IMR-90 (cell line): ENCODE measurements at regions not wholly inside any gene's neighbourhood (a gene's known extent, or its start where the extent isn't known, plus 50 kb on each side); places are given as distances from the start of the nearest gene placed in this dataset.

Experiments
- ATAC-seq: fragments of 200-7000 bp; cut with Tn5 transposase; 2 replicates; pipeline ENCODE4 v1.9.1; 2020; ENCODE audit warnings: low read depth, mild to moderate bottlenecking, moderate library complexity
- BruUV-seq: library from RNA; stranded (reverse); fragments of 400-500 nt; replicated peaks from 2 replicates; lab custom pipeline; 2021; lab: Mats Ljungman, UMichigan
- CTCF ChIA-PET: fragments of 300-600 bp; formaldehyde crosslinking; extraction: SDS; loops from one replicate; lab custom pipeline; 2021; ENCODE audit warnings: antibody characterized with exemption; lab: Yijun Ruan, JAX
- POLR2A ChIA-PET: fragments of 300-600 bp; sonication (Branson Sonifier 250); formaldehyde crosslinking; loops from one replicate; lab custom pipeline; 2022; ENCODE audit warnings: antibody characterized with exemption; ENCODE audit not compliant: unreplicated experiment; lab: Charles Lee
- DNase-seq: peaks from one replicate; pipeline ENCODE4 v3.0.0; 2013
- H2AFZ ChIP-seq: replicated peaks from 2 replicates; pipeline ENCODE3; 2013; ENCODE audit warnings: low read length, mild to moderate bottlenecking; ENCODE audit not compliant: poor library complexity
- H2AK5ac ChIP-seq: 2 replicates; pipeline ENCODE4 v1.6.1; 2013; ENCODE audit warnings: low read depth, low read length, inconsistent platforms
- H2AK9ac ChIP-seq: replicated peaks from 2 replicates; pipeline ENCODE3; 2013; ENCODE audit warnings: mild to moderate bottlenecking, low read depth, low read length, moderate library complexity; ENCODE audit not compliant: poor library complexity
- H2BK120ac ChIP-seq: 2 replicates; pipeline ENCODE4 v1.6.1; 2013; ENCODE audit warnings: low read depth, low read length, inconsistent platforms
- H2BK15ac ChIP-seq: 3 replicates; pipeline ENCODE4 v1.6.1; 2013; ENCODE audit warnings: low read depth, low read length, inconsistent platforms
- H2BK20ac ChIP-seq: 2 replicates; pipeline ENCODE4 v1.6.1; 2013; ENCODE audit warnings: low read depth, mild to moderate bottlenecking, inconsistent platforms, low read length, moderate library complexity
- H2BK5ac ChIP-seq: 2 replicates; pipeline ENCODE4 v1.6.1; 2013; ENCODE audit warnings: mild to moderate bottlenecking, low read depth, low read length, inconsistent platforms; ENCODE audit not compliant: poor library complexity, severe bottlenecking
- H3K14ac ChIP-seq: replicated peaks from 2 replicates; pipeline ENCODE4 v1.6.1; 2013; ENCODE audit warnings: low read depth, low read length, inconsistent platforms
- H3K18ac ChIP-seq: 2 replicates; pipeline ENCODE4 v1.6.1; 2013; ENCODE audit warnings: low read depth, low read length, control low read depth
- H3K23ac ChIP-seq: 2 replicates; pipeline ENCODE4 v1.6.1; 2013; ENCODE audit warnings: low read depth, low read length, inconsistent platforms
- H3K27ac ChIP-seq: 2 replicates; pipeline ENCODE4 v1.5.1; 2013; ENCODE audit warnings: mild to moderate bottlenecking, control low read depth, low read length; ENCODE audit not compliant: insufficient read depth
- H3K27me3 ChIP-seq: 2 replicates; pipeline ENCODE4 v1.6.1; 2013; ENCODE audit warnings: low read length; ENCODE audit not compliant: control insufficient read depth, insufficient read depth
- H3K36me3 ChIP-seq: 2 replicates; pipeline ENCODE4 v1.6.1; 2013; ENCODE audit warnings: low read length, mixed read lengths; ENCODE audit not compliant: control insufficient read depth, insufficient read depth
- H3K4ac ChIP-seq: 2 replicates; pipeline ENCODE4 v1.6.1; 2013; ENCODE audit warnings: low read depth, low read length, inconsistent platforms
- H3K4me1 ChIP-seq: 2 replicates; pipeline ENCODE4 v1.6.1; 2013; ENCODE audit warnings: low read length, mixed read lengths; ENCODE audit not compliant: control insufficient read depth, insufficient read depth
- H3K4me2 ChIP-seq: 2 replicates; pipeline ENCODE4 v1.6.1; 2013; ENCODE audit warnings: low read depth, mild to moderate bottlenecking, control low read depth, low read length, moderate library complexity
- H3K4me3 ChIP-seq: 2 replicates; pipeline ENCODE4 v1.5.1; 2013; ENCODE audit warnings: low read depth, mild to moderate bottlenecking, control low read depth, low read length, moderate library complexity; ENCODE audit not compliant: insufficient read depth
- H3K56ac ChIP-seq: 2 replicates; pipeline ENCODE4 v1.6.1; 2013; ENCODE audit warnings: low read length, inconsistent platforms; ENCODE audit not compliant: insufficient read depth; ENCODE audit errors: extremely low read depth
- H3K79me1 ChIP-seq, 2 experiments: 2 replicates each; pipeline ENCODE4 v1.6.1; 2013; ENCODE audit warnings: low read length in 2 of 2, inconsistent platforms in 1 of 2, low read depth in 1 of 2
- H3K9ac ChIP-seq: 2 replicates; pipeline ENCODE4 v1.6.1; 2013; ENCODE audit warnings: low read depth, low read length, control low read depth
- H3K9me1 ChIP-seq: 2 replicates; pipeline ENCODE4 v1.6.1; 2013; ENCODE audit warnings: low read length, inconsistent platforms; ENCODE audit not compliant: insufficient read depth
- H3K9me3 ChIP-seq: 2 replicates; pipeline ENCODE4 v1.6.1; 2013; ENCODE audit warnings: low read length; ENCODE audit not compliant: control insufficient read depth, insufficient read depth
- H4K20me1 ChIP-seq: 2 replicates; pipeline ENCODE4 v1.6.1; 2013; ENCODE audit warnings: low read length, inconsistent platforms; ENCODE audit not compliant: insufficient read depth
- H4K5ac ChIP-seq: 2 replicates; pipeline ENCODE4 v1.6.1; 2013; ENCODE audit warnings: mild to moderate bottlenecking, low read depth, low read length, control low read depth
- H4K8ac ChIP-seq, 2 experiments: 2 replicates each; pipeline ENCODE4 v1.6.1; 2013; ENCODE audit warnings: low read depth in 2 of 2, low read length in 2 of 2, control low read depth in 1 of 2, inconsistent platforms in 1 of 2
- H4K91ac ChIP-seq: 2 replicates; pipeline ENCODE4 v1.6.1; 2013; ENCODE audit warnings: low read depth, low read length, inconsistent platforms; ENCODE audit not compliant: insufficient read depth
- BHLHE40 ChIP-seq: fragments of 150-350 bp; IDR thresholded peaks from 2 replicates; pipeline ENCODE4 v1.6.1; 2016; ENCODE audit warnings: mild to moderate bottlenecking, low read depth, low read length
- CHD1 ChIP-seq: IDR thresholded peaks from 2 replicates; pipeline ENCODE4 v1.6.1; 2012; ENCODE audit warnings: low read depth, low read length, improper control_type of control experiment
- CTCF ChIP-seq: conservative IDR thresholded peaks from 2 replicates; pipeline ENCODE4 v1.5.1; 2012; ENCODE audit warnings: mild to moderate bottlenecking, low read depth, low read length, improper control_type of control experiment
- FOS ChIP-seq: fragments of 150-350 bp; IDR thresholded peaks from 2 replicates; pipeline ENCODE4 v1.6.1; 2016; ENCODE audit warnings: low read depth, low read length
- MAZ ChIP-seq: IDR thresholded peaks from 2 replicates; pipeline ENCODE4 v1.6.1; 2012; ENCODE audit warnings: low read depth, mild to moderate bottlenecking, low read length, improper control_type of control experiment, moderate library complexity, borderline replicate concordance
- MXI1 ChIP-seq: IDR thresholded peaks from 2 replicates; pipeline ENCODE4 v1.6.1; 2012; ENCODE audit warnings: low read depth, mild to moderate bottlenecking, low read length, moderate library complexity, borderline replicate concordance
- NFE2L2 ChIP-seq: fragments of 150-350 bp; IDR thresholded peaks from 2 replicates; pipeline ENCODE4 v1.6.1; 2016; ENCODE audit warnings: low read depth, mild to moderate bottlenecking, low read length
- RFX5 ChIP-seq: IDR thresholded peaks from 2 replicates; pipeline ENCODE4 v1.8.0; 2012; ENCODE audit warnings: low read depth, mild to moderate bottlenecking, low read length, moderate library complexity
- USF2 ChIP-seq: fragments of 150-350 bp; IDR thresholded peaks from 2 replicates; pipeline ENCODE4 v1.6.1; 2017; ENCODE audit warnings: mild to moderate bottlenecking, antibody characterized with exemption, low read length, low read depth
- WGBS, 2 experiments: methylation state at CpG; one replicate each; pipeline versions ENCODE4 v1.1.5 to v1.1.7; 2013; ENCODE audit warnings: missing lambda C conversion rate in 2 of 2; ENCODE audit not compliant: insufficient read length in 1 of 2; ENCODE audit errors: extremely low coverage in 2 of 2; 5-methylcytosine and 5-hydroxymethylcytosine counted together
- dilution Hi-C: fragments of 300-500 bp; cut with HindIII; formaldehyde crosslinking; loops from one replicate; pipeline ENCODE4 v1.14.3; 2018; ENCODE audit warnings: low sequenced_read_pairs; ENCODE audit not compliant: unreplicated experiment
- in situ Hi-C: fragments of 300-500 bp; cut with MboI; formaldehyde crosslinking; loops from 3 replicates; pipeline ENCODE4 v1.14.3; 2019; ENCODE audit warnings: low sequenced_read_pairs, inconsistent platforms, mixed read lengths
- intact Hi-C: fragments of 100-400 bp; cut with micrococcal nuclease; formaldehyde crosslinking; loops from 2 replicates; pipeline ENCODE4 v1.10.0; 2022

- H3K9ac ChIP-seq = no peak overlapping the region
- H2AK9ac ChIP-seq = no peak overlapping the region
- no peak overlapping the region for H4K91ac ChIP-seq
- H3K4me3 ChIP-seq = no peak overlapping the region
- no peaks in the 10 kb centered on the region for H3K36me3 ChIP-seq
- ATAC-seq (no peak), DNase-seq (no peak)
- H3K56ac ChIP-seq = no peak overlapping the region
- H4K8ac ChIP-seq = no peak overlapping the region
- H3K4me1 ChIP-seq = no peaks in the 10 kb centered on the region
- no peak overlapping the region for H2BK5ac ChIP-seq
- BruUV-seq = no TSS peak
- peaks cover 4% of the 10 kb centered on the region; the same call in 1 of the 2 replicates for H3K9me3 ChIP-seq
- H3K79me1 ChIP-seq = no peaks in the 10 kb centered on the region
- intact Hi-C loops (no loop called here), dilution Hi-C loops (no loop called here), in situ Hi-C loops (no loop called here)
- no peak overlapping the region for H2AK5ac ChIP-seq
- H4K5ac ChIP-seq = no peak overlapping the region
- no peak overlapping the region for H2BK120ac ChIP-seq
- CTCF ChIA-PET = no interaction called here
- H3K9me1 ChIP-seq = no peaks in the 10 kb centered on the region
- POLR2A ChIA-PET = no interaction called here
- H2BK15ac ChIP-seq = no peak overlapping the region
- no peak overlapping the region for H3K14ac ChIP-seq
- H3K27ac ChIP-seq = no peak overlapping the region
- no peak overlapping the region for H2AFZ ChIP-seq
- no peaks in the 10 kb centered on the region for H4K20me1 ChIP-seq
- H3K4me2 ChIP-seq = no peak overlapping the region
- peaks cover 6% of the 10 kb centered on the region for H3K27me3 ChIP-seq
- TF ChIP-seq FOS (no peak), BHLHE40 (no peak), USF2 (no peak), CHD1 (no peak), CTCF (no peak), NFE2L2 (no peak), MXI1 (no peak), MAZ (no peak), RFX5 (no peak)
- H3K18ac ChIP-seq = no peak overlapping the region
- no peak overlapping the region for H3K4ac ChIP-seq
- H3K23ac ChIP-seq = no peak overlapping the region
- H2BK20ac ChIP-seq = no peak overlapping the region
- no CpG with 5 or more reads among the region's 9 CpGs for WGBS, 2 experiments
Observed at GRCh38 chr2:8564475-8564874, 117.4 kb upstream of the ID2 start.
